ENCODE measurements at regions not wholly inside any gene's neighbourhood (a gene's known extent, or its start where the extent isn't known, plus 50 kb on each side); places are given as distances from the start of the nearest gene placed in this dataset.
A peak's percentile ranks its signal among the peaks of the same experiment; 100 is the strongest.

DNA sequence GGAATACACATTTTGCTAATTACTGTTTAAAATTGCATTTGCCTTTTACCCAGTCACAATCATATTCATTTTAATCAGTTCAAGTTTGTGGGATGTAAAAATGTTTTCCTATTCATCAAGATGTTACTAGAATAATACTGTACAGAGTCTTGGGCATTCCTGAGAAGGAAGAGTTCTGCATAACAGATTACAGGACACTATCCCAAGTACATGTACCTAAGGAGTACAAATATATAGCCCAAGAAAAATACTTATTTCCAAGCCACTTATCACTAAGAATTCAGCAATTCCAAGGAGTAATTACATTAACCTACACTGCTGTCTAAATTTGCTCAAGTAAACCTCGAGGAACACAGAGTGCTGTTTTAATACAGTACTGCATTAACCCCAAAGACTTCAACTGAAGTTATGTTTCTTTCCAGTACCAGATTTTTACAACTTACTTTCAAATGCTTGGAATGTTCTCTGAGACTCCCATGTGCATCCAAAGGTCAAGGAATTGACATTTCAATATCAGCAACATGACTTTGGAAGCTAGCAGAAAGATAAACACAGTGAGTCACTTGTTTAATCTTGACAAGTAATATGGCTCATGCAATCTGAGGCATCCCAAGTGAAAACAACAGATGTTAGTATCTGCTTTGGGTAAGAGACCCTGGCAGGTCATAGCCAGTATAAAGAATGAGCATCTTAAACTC lies 125.4 kb upstream of the BET1 start:
- ATAC-seq = peak; percentile 83
- TF ChIP-seq ARNTL (CRISPR knock-in tag; IDR thresholded peaks at IDR 0.05; ENCODE audit: borderline replicate concordance, low read depth) (no peak), TOX (CRISPR knock-in tag; IDR thresholded peaks at IDR 0.05; ENCODE audit: borderline replicate concordance) (no peak), ZNF8 (CRISPR knock-in tag; IDR thresholded peaks at IDR 0.05) (no peak), CSDC2 (CRISPR knock-in tag; IDR thresholded peaks at IDR 0.05) (no peak), ISL1 (CRISPR knock-in tag; IDR thresholded peaks at IDR 0.05) (peak; percentile 80), PPARA (CRISPR knock-in tag; IDR thresholded peaks at IDR 0.05; ENCODE audit: borderline replicate concordance) (no peak), OSR1 (CRISPR knock-in tag; IDR thresholded peaks at IDR 0.05) (no peak), GLIS3 (CRISPR knock-in tag; IDR thresholded peaks at IDR 0.05) (no peak; the same call in 1 of the 2 replicates), POU6F1 (CRISPR knock-in tag; IDR thresholded peaks at IDR 0.05; ENCODE audit: borderline replicate concordance, low read depth) (no peak), RARB (CRISPR knock-in tag; IDR thresholded peaks at IDR 0.05) (no peak), SNAI2 (CRISPR knock-in tag; IDR thresholded peaks at IDR 0.05) (0 out of 2 replicates have a peak, but pooled peaks have one; percentile 48), ZFP3 (CRISPR knock-in tag; IDR thresholded peaks at IDR 0.05) (no peak), ZNF565 (CRISPR knock-in tag; conservative IDR thresholded peaks at IDR 0.05; ENCODE audit: low read depth) (no peak)
- TF ChIP-seq, protein P1, sequence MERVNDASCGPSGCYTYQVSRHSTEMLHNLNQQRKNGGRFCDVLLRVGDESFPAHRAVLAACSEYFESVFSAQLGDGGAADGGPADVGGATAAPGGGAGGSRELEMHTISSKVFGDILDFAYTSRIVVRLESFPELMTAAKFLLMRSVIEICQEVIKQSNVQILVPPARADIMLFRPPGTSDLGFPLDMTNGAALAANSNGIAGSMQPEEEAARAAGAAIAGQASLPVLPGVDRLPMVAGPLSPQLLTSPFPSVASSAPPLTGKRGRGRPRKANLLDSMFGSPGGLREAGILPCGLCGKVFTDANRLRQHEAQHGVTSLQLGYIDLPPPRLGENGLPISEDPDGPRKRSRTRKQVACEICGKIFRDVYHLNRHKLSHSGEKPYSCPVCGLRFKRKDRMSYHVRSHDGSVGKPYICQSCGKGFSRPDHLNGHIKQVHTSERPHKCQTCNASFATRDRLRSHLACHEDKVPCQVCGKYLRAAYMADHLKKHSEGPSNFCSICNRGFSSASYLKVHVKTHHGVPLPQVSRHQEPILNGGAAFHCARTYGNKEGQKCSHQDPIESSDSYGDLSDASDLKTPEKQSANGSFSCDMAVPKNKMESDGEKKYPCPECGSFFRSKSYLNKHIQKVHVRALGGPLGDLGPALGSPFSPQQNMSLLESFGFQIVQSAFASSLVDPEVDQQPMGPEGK (CRISPR knock-in tag; IDR thresholded peaks at IDR 0.05; ENCODE audit: borderline replicate concordance) = no peak

- TF ChIP-seq TOX (CRISPR knock-in tag; IDR thresholded peaks at IDR 0.05; ENCODE audit: borderline replicate concordance) = no peak
- TF ChIP-seq TCF4 (CRISPR knock-in tag; IDR thresholded peaks at IDR 0.05; ENCODE audit: borderline replicate concordance) = no peak
- no peak for TF ChIP-seq OSR1 (CRISPR knock-in tag; IDR thresholded peaks at IDR 0.05)
- TF ChIP-seq ARNTL (CRISPR knock-in tag; IDR thresholded peaks at IDR 0.05; ENCODE audit: borderline replicate concordance, low read depth) = no peak
- TF ChIP-seq TSHZ2 (CRISPR knock-in tag; IDR thresholded peaks at IDR 0.05) = no peak
- TF ChIP-seq PPARA (CRISPR knock-in tag; IDR thresholded peaks at IDR 0.05; ENCODE audit: borderline replicate concordance) = no peak
- TF ChIP-seq ZFP30 (CRISPR knock-in tag; IDR thresholded peaks at IDR 0.05) = no peak
- TF ChIP-seq ZNF565 (CRISPR knock-in tag; conservative IDR thresholded peaks at IDR 0.05; ENCODE audit: low read depth) = no peak
- no peak for TF ChIP-seq SNAI2 (CRISPR knock-in tag; IDR thresholded peaks at IDR 0.05)
- TF ChIP-seq POU6F1 (CRISPR knock-in tag; IDR thresholded peaks at IDR 0.05; ENCODE audit: borderline replicate concordance, low read depth) = no peak
- TF ChIP-seq ZNF70 (CRISPR knock-in tag; IDR thresholded peaks at IDR 0.05) = no peak
- no peak for TF ChIP-seq ISL1 (CRISPR knock-in tag; IDR thresholded peaks at IDR 0.05)
- TF ChIP-seq, protein P1 (CRISPR knock-in tag; IDR thresholded peaks at IDR 0.05; ENCODE audit: borderline replicate concordance) = no peak
- no peak for TF ChIP-seq RARB (CRISPR knock-in tag; IDR thresholded peaks at IDR 0.05)
- no peak for ATAC-seq
Observed at GRCh38 chr7:94130716-94131115, 126.6 kb upstream of the BET1 start.

DNA sequence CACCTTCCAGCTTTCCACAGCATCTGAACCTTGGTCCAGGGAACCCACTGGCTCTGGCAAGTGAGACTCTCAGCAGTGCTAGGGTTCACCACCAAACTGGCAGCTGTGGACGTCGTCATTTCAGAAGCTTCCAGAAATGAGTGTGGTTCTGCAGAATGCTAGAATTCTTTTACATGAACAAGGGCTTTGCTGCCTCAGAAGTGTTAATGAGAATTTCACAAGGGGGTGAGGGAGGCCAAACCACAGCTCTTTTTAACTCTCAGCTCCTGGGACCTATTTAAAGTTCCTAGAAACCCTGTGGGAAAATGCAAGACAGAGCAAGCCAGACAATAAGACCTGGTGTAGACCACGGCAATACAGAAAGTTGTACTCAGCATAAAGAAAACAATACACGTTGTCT lies 129.3 kb upstream of the BET1 start:
- ATAC-seq = no peak

More for the DNA sequence above, 129.3 kb upstream of the BET1 start:
- TF ChIP-seq ESRRG (CRISPR knock-in tag; IDR thresholded peaks at IDR 0.05) (no peak), ZNF70 (CRISPR knock-in tag; IDR thresholded peaks at IDR 0.05) (no peak), POU6F1 (CRISPR knock-in tag; IDR thresholded peaks at IDR 0.05; ENCODE audit: borderline replicate concordance, low read depth) (no peak)

Data from SK-N-SH treated with all-trans-retinoic acid at 6 μM for 48 hours (cell line).